ENCODE measurements at regions not wholly inside any gene's neighbourhood (a gene's known extent, or its start where the extent isn't known, plus 50 kb on each side); places are given as distances from the start of the nearest gene placed in this dataset.

- peak; percentile 49; the same call in 1 of the 2 replicates for TF ChIP-seq ELF2 (CRISPR knock-in tag; IDR thresholded peaks at IDR 0.05)
- TF ChIP-seq HMGN3 (IDR thresholded peaks at IDR 0.05; ENCODE audit: borderline replicate concordance, extremely low read depth, insufficient read length, low read depth, low read length) = no peak
- TF ChIP-seq SLC30A9 (CRISPR knock-in tag; IDR thresholded peaks at IDR 0.05) = no peak
- no peak for TF ChIP-seq ZFP1 (CRISPR knock-in tag; IDR thresholded peaks at IDR 0.05)
- TF ChIP-seq CXXC5 (CRISPR knock-in tag; IDR thresholded peaks at IDR 0.05) = peak; percentile 44; the same call in 1 of the 2 replicates
- TF ChIP-seq FOXK2 (conservative IDR thresholded peaks at IDR 0.05 in 1 of 2, IDR thresholded peaks at IDR 0.05 in 1 of 2; ENCODE audit: low read depth in 2 of 2) = peak; percentile 12 to 18; a peak in 1 of 4 replicates
- peak; percentile 69 for TF ChIP-seq BACH1 (tag; IDR thresholded peaks at IDR 0.05)
- TF ChIP-seq MYBL2 (IDR thresholded peaks at IDR 0.05; ENCODE audit: low read depth) = peak; percentile 52; the same call in 1 of the 2 replicates
- no peak for TF ChIP-seq MYBL2 (CRISPR knock-in tag; IDR thresholded peaks at IDR 0.05; ENCODE audit: borderline replicate concordance)
- TF ChIP-seq PBX2 (CRISPR knock-in tag; IDR thresholded peaks at IDR 0.05; ENCODE audit: low read depth) = no peak
- TF ChIP-seq PBX2 (tag; conservative IDR thresholded peaks at IDR 0.05; ENCODE audit: low read depth) = peak; percentile 37; the same call in 1 of the 2 replicates
- TF ChIP-seq NFE2 (IDR thresholded peaks at IDR 0.05; ENCODE audit: low read depth) = peak; percentile 51; the same call in 1 of the 2 replicates
- TF ChIP-seq ARID1B (IDR thresholded peaks at IDR 0.05) = 0 out of 2 replicates have a peak, but pooled peaks have one; percentile 10
- no peak for TF ChIP-seq PCBP2 (IDR thresholded peaks at IDR 0.05; ENCODE audit: low read depth, low read length, poor library complexity, severe bottlenecking)
- peak; percentile 32; the same call in 1 of the 2 replicates for TF ChIP-seq DPF2 (IDR thresholded peaks at IDR 0.05)
- TF ChIP-seq IFI16 (CRISPR knock-in tag; IDR thresholded peaks at IDR 0.05) = no peak
- 0 out of 2 replicates have a peak, but pooled peaks have one; percentile 9 for TF ChIP-seq ZNF24 (IDR thresholded peaks at IDR 0.05)
- no peak for TF ChIP-seq ZMIZ1 (IDR thresholded peaks at IDR 0.05; ENCODE audit: low read depth in 2 of 2, low read length in 2 of 2)
- no peak for TF ChIP-seq MAFF (IDR thresholded peaks at IDR 0.05; ENCODE audit: low read length)
- peak; percentile 29; the same call in 1 of the 2 replicates for TF ChIP-seq C11orf30 (IDR thresholded peaks at IDR 0.05; ENCODE audit: low read depth)
- TF ChIP-seq ZNF445 (CRISPR knock-in tag; IDR thresholded peaks at IDR 0.05; ENCODE audit: low read depth) = no peak
- TF ChIP-seq PRMT5 (CRISPR knock-in tag; IDR thresholded peaks at IDR 0.05) = no peak
- no peak for TF ChIP-seq ARID2 (IDR thresholded peaks at IDR 0.05)
These were observed 129.8 kb upstream of the SAMSN1 start (continued) for GRCh38 chr21:14675774-14676530.

Data from K562 (cell line).